BJ (cell line): ENCODE measurements at regions not wholly inside any gene's neighbourhood (a gene's known extent, or its start where the extent isn't known, plus 50 kb on each side); places are given as distances from the start of the nearest gene placed in this dataset.

Experiments used
- CTCF ChIA-PET: fragments of 350-600 bp; formaldehyde crosslinking; extraction: SDS; loops from one replicate; lab custom pipeline; 2021; ENCODE audit warnings: antibody characterized with exemption, inconsistent platforms; lab: Yijun Ruan, JAX
- POLR2A ChIA-PET: fragments of 300-600 bp; sonication (Branson Sonifier 250); formaldehyde crosslinking; extraction: SDS; loops from one replicate; lab custom pipeline; 2021; ENCODE audit warnings: antibody characterized with exemption; lab: Charles Lee
- DNase-seq: peaks from one replicate; pipeline ENCODE4 v3.0.0-alpha.2; 2011; ENCODE audit warnings: low read depth
- H3K27me3 ChIP-seq: 2 replicates; pipeline ENCODE4 v1.6.0; 2011; ENCODE audit warnings: low read length; ENCODE audit not compliant: control insufficient read depth, insufficient read depth
- H3K36me3 ChIP-seq: 2 replicates; pipeline ENCODE4 v1.5.1; 2011; ENCODE audit warnings: low read length; ENCODE audit not compliant: control insufficient read depth, insufficient read depth
- H3K4me3 ChIP-seq: 2 replicates; pipeline ENCODE4 v1.5.1; 2011; ENCODE audit warnings: low read depth, mild to moderate bottlenecking, control low read depth, low read length
- TF ChIP-seq, protein P1 (sequence below): IDR thresholded peaks from 2 replicates; pipeline ENCODE4 v1.5.1; 2011; ENCODE audit warnings: low read depth, mild to moderate bottlenecking, control low read depth, inconsistent platforms, low read length, moderate library complexity; ENCODE audit not compliant: insufficient read depth

DNA sequence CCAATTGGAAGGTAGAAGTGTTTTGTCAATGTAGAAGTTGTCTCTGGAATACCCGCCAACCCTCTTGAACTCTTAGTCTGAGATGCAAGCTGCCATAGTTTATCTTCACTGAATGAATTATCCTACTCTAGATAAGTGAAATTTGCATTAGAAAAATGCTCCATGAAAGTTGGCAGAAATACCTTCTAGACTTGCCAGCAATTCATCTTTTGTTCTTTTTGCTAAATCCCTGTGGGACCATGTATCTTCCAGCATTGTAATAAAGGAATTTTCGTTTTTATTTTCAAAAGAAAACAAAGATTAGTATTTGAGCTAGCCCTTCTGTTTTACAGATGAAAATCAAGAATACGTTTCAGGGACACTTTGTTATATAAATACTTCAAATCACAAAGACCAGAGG lies 244.2 kb downstream of the CBLN4 start:
- no peaks in the 10 kb centered on the region for H3K36me3 ChIP-seq
- H3K27me3 ChIP-seq = no peaks in the 10 kb centered on the region
- ChIA-PET POLR2A (no interaction called here), CTCF (no interaction called here)
- no peak overlapping the region for H3K4me3 ChIP-seq
- DNase-seq = no peak
- TF ChIP-seq, protein P1, sequence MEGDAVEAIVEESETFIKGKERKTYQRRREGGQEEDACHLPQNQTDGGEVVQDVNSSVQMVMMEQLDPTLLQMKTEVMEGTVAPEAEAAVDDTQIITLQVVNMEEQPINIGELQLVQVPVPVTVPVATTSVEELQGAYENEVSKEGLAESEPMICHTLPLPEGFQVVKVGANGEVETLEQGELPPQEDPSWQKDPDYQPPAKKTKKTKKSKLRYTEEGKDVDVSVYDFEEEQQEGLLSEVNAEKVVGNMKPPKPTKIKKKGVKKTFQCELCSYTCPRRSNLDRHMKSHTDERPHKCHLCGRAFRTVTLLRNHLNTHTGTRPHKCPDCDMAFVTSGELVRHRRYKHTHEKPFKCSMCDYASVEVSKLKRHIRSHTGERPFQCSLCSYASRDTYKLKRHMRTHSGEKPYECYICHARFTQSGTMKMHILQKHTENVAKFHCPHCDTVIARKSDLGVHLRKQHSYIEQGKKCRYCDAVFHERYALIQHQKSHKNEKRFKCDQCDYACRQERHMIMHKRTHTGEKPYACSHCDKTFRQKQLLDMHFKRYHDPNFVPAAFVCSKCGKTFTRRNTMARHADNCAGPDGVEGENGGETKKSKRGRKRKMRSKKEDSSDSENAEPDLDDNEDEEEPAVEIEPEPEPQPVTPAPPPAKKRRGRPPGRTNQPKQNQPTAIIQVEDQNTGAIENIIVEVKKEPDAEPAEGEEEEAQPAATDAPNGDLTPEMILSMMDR = no peak

DNA sequence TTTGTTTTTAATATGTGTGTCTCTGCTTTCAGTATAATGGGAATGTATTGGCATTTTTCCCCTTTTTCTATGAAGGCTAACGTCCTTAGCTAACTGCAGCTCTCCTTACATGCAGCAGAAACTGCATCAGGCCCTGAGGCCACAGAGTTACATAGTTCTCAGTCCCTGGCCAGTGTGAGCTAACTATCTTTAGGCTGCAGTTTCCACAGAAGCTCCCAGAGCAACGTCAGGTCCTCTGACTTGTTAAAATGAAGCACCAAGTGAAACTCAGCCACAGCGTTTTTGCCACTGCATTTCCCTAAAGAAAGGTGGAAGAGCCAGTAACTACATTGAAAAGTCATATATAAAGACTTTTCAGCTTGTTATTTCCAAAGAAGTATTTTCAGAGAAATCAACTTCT lies 244.7 kb downstream of the CBLN4 start:
- no peak for DNase-seq
- Histone ChIP-seq H3K36me3 (no peaks in the 10 kb centered on the region), H3K4me3 (no peak overlapping the region), H3K27me3 (no peaks in the 10 kb centered on the region)
- TF ChIP-seq, protein P1 = no peak
- CTCF ChIA-PET = no interaction called here
- POLR2A ChIA-PET = no interaction called here

DNA sequence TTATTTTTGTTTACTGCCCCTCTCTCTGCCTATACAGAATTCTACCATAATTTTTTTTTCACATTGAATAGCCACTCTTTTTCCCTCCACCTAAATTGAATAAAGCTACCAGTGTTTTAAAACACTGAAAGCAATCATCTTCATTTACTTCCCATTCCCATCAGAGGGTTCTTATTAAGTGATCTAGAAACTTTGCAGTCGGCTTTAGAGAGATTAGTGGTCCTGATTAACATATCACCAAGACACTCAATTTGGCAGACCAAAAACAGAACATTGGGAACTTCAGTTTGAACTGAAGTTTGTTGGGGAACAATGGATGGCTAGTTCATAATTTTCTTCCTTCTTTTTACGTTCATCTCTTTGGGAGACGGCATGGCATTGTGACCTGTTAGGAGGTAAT lies 249.5 kb downstream of the CBLN4 start:
- no peak for DNase-seq
- Histone ChIP-seq H3K36me3 (no peaks in the 10 kb centered on the region), H3K4me3 (no peak overlapping the region), H3K27me3 (no peaks in the 10 kb centered on the region)
- POLR2A ChIA-PET = no interaction called here
- TF ChIP-seq, protein P1 = no peak
- CTCF ChIA-PET = no interaction called here

DNA sequence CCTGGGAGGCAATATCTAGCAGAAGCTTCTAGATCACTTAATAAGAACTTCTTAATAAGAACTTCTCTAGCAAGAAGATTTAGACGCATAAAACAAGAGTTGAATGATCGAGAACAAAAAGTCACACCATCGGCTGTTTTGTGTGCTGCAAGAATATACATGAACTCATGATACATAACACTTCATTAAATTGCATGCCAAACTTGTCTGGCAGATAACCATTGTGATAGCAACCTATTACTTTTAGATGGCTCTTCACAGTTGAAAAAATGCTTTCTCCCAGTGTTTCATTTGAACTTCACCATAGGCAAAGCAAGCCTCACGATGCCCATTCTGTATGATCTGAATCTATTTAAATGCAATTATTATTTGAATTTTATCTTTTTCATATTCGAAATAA lies 249.9 kb downstream of the CBLN4 start:
- no peaks in the 10 kb centered on the region for H3K36me3 ChIP-seq
- CTCF ChIA-PET = no interaction called here
- TF ChIP-seq, protein P1 = no peak

DNA sequence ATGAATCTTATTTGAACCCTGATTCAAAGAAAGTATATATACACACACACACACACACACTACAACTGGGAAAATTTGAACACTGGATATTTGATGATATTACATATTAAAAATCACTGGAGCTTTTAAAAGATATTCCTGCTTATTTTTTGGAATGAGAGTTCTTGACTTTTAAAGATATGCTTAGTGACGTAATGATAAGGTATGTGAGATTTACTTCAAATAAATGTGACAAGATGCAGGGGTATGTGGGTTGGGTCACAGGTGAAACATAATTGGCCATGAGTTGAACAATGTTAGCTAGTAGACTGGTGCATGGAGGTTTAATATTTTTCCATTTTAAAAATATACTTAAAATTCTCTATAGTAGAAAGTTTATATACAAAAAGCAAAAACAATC lies 258.6 kb downstream of the CBLN4 start:
- ChIA-PET CTCF (no interaction called here), POLR2A (no interaction called here)
- TF ChIP-seq, protein P1 = no peak
- Histone ChIP-seq H3K4me3 (no peak overlapping the region), H3K36me3 (no peaks in the 10 kb centered on the region), H3K27me3 (no peaks in the 10 kb centered on the region)
- DNase-seq = no peak

More for the DNA sequence above, 249.9 kb downstream of the CBLN4 start:
- POLR2A ChIA-PET = no interaction called here
- DNase-seq = no peak
- Histone ChIP-seq H3K27me3 (no peaks in the 10 kb centered on the region), H3K4me3 (no peak overlapping the region)
